NOMO-1 treated with DMSO at 0.1 percent for 48 hours (cell line): ENCODE measurements at regions not wholly inside any gene's neighbourhood (a gene's known extent, or its start where the extent isn't known, plus 50 kb on each side); places are given as distances from the start of the nearest gene placed in this dataset.

Experiments
- DNase-seq: peaks from one replicate; lab custom pipeline; 2025; ENCODE audit not compliant: unreplicated experiment; lab: John Stamatoyannopoulos, UW

GRCh38 chr17:34420900-34421299, 57.9 kb upstream of the CCL1 start:
- DNase-seq, result no peak

- peak; percentile 27 for DNase-seq
Measured at GRCh38 chr17:34420254-34420766, 57.3 kb upstream of the CCL1 start.

- DNase-seq, result no peak
Measured at GRCh38 chr17:34416116-34416515, 53.1 kb upstream of the CCL1 start.

- no peak for DNase-seq
Measured at GRCh38 chr17:34414339-34414738, 51.3 kb upstream of the CCL1 start.

GRCh38 chr17:34413443-34414119, 50.5 kb upstream of the CCL1 start:
- DNase-seq, result peak; percentile 46

- DNase-seq, result peak; percentile 44
Measured at GRCh38 chr17:34412965-34413441, 50.0 kb upstream of the CCL1 start.
